WTC11 (cell line): ENCODE measurements at regions not wholly inside any gene's neighbourhood (a gene's known extent, or its start where the extent isn't known, plus 50 kb on each side); places are given as distances from the start of the nearest gene placed in this dataset.

ENCODE experiments used
- ATAC-seq: fragments of 200-7000 bp; cut with Tn5 transposase; 2 replicates; pipeline ENCODE4 v1.10.0; 2021; ENCODE audit warnings: mild to moderate bottlenecking, moderate library complexity
- CTCF ChIA-PET: fragments of 300-600 bp; sonication (Branson Sonifier 250); formaldehyde crosslinking; loops from one replicate; lab custom pipeline; 2021; ENCODE audit warnings: antibody characterized with exemption; lab: Charles Lee
- POLR2A ChIA-PET: fragments of 350-600 bp; sonication (Branson Sonifier 250); formaldehyde crosslinking; loops from one replicate; lab custom pipeline; 2021; ENCODE audit warnings: antibody characterized with exemption; lab: Charles Lee
- DNase-seq: peaks from one replicate; pipeline ENCODE4 v3.0.0; 2021; ENCODE audit warnings: low spot score
- H3K27ac Mint-ChIP-seq: 2 replicates; pipeline ENCODE4 v1.8.0; 2021; ENCODE audit warnings: mixed read lengths
- H3K27me3 Mint-ChIP-seq: 2 replicates; pipeline ENCODE4 v1.8.0; 2021; ENCODE audit warnings: low read depth, mild to moderate bottlenecking, moderate library complexity, mixed read lengths
- H3K36me3 Mint-ChIP-seq: 2 replicates; pipeline ENCODE4 v1.8.0; 2021; ENCODE audit warnings: mixed read lengths
- H3K4me1 Mint-ChIP-seq: 2 replicates; pipeline ENCODE4 v1.8.0; 2022; ENCODE audit warnings: mixed read lengths
- H3K4me3 Mint-ChIP-seq: 2 replicates; pipeline ENCODE4 v1.8.0; 2021; ENCODE audit warnings: mild to moderate bottlenecking, moderate library complexity, mixed read lengths
- H3K9me3 Mint-ChIP-seq: 2 replicates; pipeline ENCODE4 v1.8.0; 2021; ENCODE audit warnings: mixed read lengths
- CREM ChIP-seq: sonication (generic); formaldehyde crosslinking; IDR thresholded peaks from 2 replicates; pipeline ENCODE4 v1.8.1; 2022; ENCODE audit warnings: mild to moderate bottlenecking, missing genetic modification reagents, moderate library complexity
- GRHL2 ChIP-seq: fragments of 250-450 bp; sonication (Bioruptor Pico); IDR thresholded peaks from 2 replicates; pipeline ENCODE4 v1.8.0; 2022; ENCODE audit warnings: mild to moderate bottlenecking, moderate library complexity; ENCODE audit not compliant: insufficient replicate concordance, severe bottlenecking
- KAT7 ChIP-seq: sonication (generic); formaldehyde crosslinking; IDR thresholded peaks from 2 replicates; pipeline ENCODE4 v1.8.1; 2023; ENCODE audit warnings: missing genetic modification reagents, mild to moderate bottlenecking, borderline replicate concordance
- NFATC4 ChIP-seq: fragments of 250-450 bp; sonication (Bioruptor Pico); IDR thresholded peaks from 2 replicates; pipeline ENCODE4 v1.9.0; 2021; ENCODE audit warnings: mild to moderate bottlenecking
- PRRX2 ChIP-seq: fragments of 250-450 bp; sonication (Bioruptor Pico); IDR thresholded peaks from 2 replicates; pipeline ENCODE4 v1.8.0; 2021; ENCODE audit warnings: mild to moderate bottlenecking
- RELA ChIP-seq: sonication (generic); formaldehyde crosslinking; IDR thresholded peaks from 2 replicates; pipeline ENCODE4 v1.8.1; 2022; ENCODE audit warnings: missing genetic modification reagents, mild to moderate bottlenecking, borderline replicate concordance
- RORB ChIP-seq: fragments of 250-450 bp; sonication (Bioruptor Pico); IDR thresholded peaks from 2 replicates; pipeline ENCODE4 v1.9.0; 2021; ENCODE audit warnings: mild to moderate bottlenecking
- SMAD4 ChIP-seq: sonication (generic); formaldehyde crosslinking; IDR thresholded peaks from 2 replicates; pipeline ENCODE4 v1.8.0; 2022; ENCODE audit warnings: mild to moderate bottlenecking, missing genetic modification reagents
- ZBTB21 ChIP-seq: sonication (generic); formaldehyde crosslinking; IDR thresholded peaks from 2 replicates; pipeline ENCODE4 v1.8.1; 2023; ENCODE audit warnings: mild to moderate bottlenecking, missing genetic modification reagents, borderline replicate concordance
- TF ChIP-seq, protein P1 (sequence below): sonication (generic); formaldehyde crosslinking; conservative IDR thresholded peaks from 2 replicates; pipeline ENCODE4 v1.8.1; 2023; ENCODE audit warnings: mild to moderate bottlenecking, low read depth, missing genetic modification reagents, moderate library complexity
- TF ChIP-seq, protein P2 (sequence below): sonication (generic); formaldehyde crosslinking; IDR thresholded peaks from 2 replicates; pipeline ENCODE4 v1.8.0; 2023; ENCODE audit warnings: missing genetic modification reagents
- TF ChIP-seq, protein P3 (sequence below): sonication (generic); formaldehyde crosslinking; IDR thresholded peaks from 2 replicates; pipeline ENCODE4 v1.8.1; 2023; ENCODE audit warnings: mild to moderate bottlenecking, missing genetic modification reagents
- TF ChIP-seq, protein P4 (sequence below): sonication (generic); formaldehyde crosslinking; IDR thresholded peaks from 2 replicates; pipeline ENCODE4 v1.8.1; 2023; ENCODE audit warnings: mild to moderate bottlenecking, moderate library complexity, missing genetic modification reagents
- TF ChIP-seq, protein P5 (sequence below): sonication (generic); formaldehyde crosslinking; IDR thresholded peaks from 2 replicates; pipeline ENCODE4 v1.8.1; 2022; ENCODE audit warnings: missing genetic modification reagents, borderline replicate concordance
- TF ChIP-seq, protein P6 (sequence below): sonication (generic); formaldehyde crosslinking; IDR thresholded peaks from 2 replicates; pipeline ENCODE4 v1.8.0; 2022; ENCODE audit warnings: mild to moderate bottlenecking, missing genetic modification reagents
- TF ChIP-seq, protein P7 (sequence below): fragments of 250-450 bp; sonication (Bioruptor Pico); IDR thresholded peaks from 2 replicates; pipeline ENCODE4 v1.9.0; 2021; ENCODE audit warnings: moderate library complexity, mild to moderate bottlenecking, inconsistent platforms, borderline replicate concordance
- TF ChIP-seq, protein P8 (sequence below): sonication (generic); formaldehyde crosslinking; IDR thresholded peaks from 2 replicates; pipeline ENCODE4 v1.8.1; 2022; ENCODE audit warnings: low read depth, missing genetic modification reagents, borderline replicate concordance
- TF ChIP-seq, protein P9 (sequence below): sonication (generic); formaldehyde crosslinking; IDR thresholded peaks from 2 replicates; pipeline ENCODE4 v1.8.1; 2022; ENCODE audit warnings: mild to moderate bottlenecking, missing genetic modification reagents, moderate library complexity, borderline replicate concordance

DNA sequence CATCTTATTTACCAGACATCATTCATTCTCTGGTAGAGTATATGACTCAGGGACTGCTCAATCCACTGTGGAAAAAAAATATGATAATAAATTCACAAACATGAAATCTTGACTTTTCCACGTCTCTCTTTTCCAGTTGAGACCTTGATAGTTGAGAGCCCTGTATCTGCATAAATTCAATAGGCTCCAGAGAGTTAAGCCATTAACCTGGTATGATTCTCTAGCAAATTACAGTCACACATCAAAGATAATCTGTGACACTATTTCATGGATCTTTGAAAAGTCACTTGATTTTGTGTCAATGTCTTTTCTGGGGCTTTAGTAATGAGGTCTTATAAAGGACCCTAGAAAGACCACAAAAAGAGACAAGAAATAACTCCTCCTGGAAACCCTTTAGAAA is 154.2 kb upstream of the FOXG1 start (continued):
- TF ChIP-seq, protein P1, sequence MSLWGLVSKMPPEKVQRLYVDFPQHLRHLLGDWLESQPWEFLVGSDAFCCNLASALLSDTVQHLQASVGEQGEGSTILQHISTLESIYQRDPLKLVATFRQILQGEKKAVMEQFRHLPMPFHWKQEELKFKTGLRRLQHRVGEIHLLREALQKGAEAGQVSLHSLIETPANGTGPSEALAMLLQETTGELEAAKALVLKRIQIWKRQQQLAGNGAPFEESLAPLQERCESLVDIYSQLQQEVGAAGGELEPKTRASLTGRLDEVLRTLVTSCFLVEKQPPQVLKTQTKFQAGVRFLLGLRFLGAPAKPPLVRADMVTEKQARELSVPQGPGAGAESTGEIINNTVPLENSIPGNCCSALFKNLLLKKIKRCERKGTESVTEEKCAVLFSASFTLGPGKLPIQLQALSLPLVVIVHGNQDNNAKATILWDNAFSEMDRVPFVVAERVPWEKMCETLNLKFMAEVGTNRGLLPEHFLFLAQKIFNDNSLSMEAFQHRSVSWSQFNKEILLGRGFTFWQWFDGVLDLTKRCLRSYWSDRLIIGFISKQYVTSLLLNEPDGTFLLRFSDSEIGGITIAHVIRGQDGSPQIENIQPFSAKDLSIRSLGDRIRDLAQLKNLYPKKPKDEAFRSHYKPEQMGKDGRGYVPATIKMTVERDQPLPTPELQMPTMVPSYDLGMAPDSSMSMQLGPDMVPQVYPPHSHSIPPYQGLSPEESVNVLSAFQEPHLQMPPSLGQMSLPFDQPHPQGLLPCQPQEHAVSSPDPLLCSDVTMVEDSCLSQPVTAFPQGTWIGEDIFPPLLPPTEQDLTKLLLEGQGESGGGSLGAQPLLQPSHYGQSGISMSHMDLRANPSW, result no peak

DNA sequence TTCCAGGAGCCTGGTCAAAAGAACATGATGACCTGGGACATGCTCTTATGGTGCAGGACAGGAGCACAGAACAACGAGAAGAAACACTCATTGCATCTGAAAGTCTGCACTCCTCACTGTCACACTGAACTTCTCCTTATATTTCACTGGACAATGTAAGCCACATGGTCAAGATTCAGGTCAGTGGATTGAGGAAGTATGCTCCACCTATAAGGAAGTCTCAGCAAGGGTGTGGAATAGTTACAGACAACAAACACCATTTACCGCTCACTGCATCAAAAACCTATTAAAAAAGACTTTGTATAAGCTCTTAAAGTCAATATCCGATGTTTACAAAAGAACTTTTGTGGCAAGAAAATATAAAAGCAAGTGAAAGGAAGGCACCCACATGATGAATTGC is 153.1 kb upstream of the FOXG1 start:
- no peaks in the 10 kb centered on the region for H3K27me3 Mint-ChIP-seq
- H3K36me3 Mint-ChIP-seq, result 0 out of 2 replicates have a peak, but pooled peaks cover 2% of the 10 kb centered on the region
- H3K9me3 Mint-ChIP-seq, result peaks cover 17% of the 10 kb centered on the region
- DNase-seq (no peak), ATAC-seq (no peak)
- CTCF ChIA-PET, result no interaction called here
- TF ChIP-seq KAT7 (CRISPR knock-in tag) (no peak), RELA (CRISPR knock-in tag) (no peak), NFATC4 (CRISPR knock-in tag) (no peak), PRRX2 (no peak), ZBTB21 (CRISPR knock-in tag) (no peak), CREM (CRISPR knock-in tag) (no peak), RORB (CRISPR knock-in tag) (no peak), SMAD4 (CRISPR knock-in tag) (no peak), GRHL2 (CRISPR knock-in tag) (no peak)
- TF ChIP-seq, protein P2, sequence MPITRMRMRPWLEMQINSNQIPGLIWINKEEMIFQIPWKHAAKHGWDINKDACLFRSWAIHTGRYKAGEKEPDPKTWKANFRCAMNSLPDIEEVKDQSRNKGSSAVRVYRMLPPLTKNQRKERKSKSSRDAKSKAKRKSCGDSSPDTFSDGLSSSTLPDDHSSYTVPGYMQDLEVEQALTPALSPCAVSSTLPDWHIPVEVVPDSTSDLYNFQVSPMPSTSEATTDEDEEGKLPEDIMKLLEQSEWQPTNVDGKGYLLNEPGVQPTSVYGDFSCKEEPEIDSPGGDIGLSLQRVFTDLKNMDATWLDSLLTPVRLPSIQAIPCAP (CRISPR knock-in tag), result no peak
- TF ChIP-seq, protein P3, sequence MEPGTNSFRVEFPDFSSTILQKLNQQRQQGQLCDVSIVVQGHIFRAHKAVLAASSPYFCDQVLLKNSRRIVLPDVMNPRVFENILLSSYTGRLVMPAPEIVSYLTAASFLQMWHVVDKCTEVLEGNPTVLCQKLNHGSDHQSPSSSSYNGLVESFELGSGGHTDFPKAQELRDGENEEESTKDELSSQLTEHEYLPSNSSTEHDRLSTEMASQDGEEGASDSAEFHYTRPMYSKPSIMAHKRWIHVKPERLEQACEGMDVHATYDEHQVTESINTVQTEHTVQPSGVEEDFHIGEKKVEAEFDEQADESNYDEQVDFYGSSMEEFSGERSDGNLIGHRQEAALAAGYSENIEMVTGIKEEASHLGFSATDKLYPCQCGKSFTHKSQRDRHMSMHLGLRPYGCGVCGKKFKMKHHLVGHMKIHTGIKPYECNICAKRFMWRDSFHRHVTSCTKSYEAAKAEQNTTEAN (CRISPR knock-in tag), result no peak
- TF ChIP-seq, protein P4, sequence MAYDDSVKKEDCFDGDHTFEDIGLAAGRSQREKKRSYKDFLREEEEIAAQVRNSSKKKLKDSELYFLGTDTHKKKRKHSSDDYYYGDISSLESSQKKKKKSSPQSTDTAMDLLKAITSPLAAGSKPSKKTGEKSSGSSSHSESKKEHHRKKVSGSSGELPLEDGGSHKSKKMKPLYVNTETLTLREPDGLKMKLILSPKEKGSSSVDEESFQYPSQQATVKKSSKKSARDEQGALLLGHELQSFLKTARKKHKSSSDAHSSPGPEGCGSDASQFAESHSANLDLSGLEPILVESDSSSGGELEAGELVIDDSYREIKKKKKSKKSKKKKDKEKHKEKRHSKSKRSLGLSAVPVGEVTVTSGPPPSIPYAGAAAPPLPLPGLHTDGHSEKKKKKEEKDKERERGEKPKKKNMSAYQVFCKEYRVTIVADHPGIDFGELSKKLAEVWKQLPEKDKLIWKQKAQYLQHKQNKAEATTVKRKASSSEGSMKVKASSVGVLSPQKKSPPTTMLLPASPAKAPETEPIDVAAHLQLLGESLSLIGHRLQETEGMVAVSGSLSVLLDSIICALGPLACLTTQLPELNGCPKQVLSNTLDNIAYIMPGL, result no peak
- TF ChIP-seq, all 79 proteins: peak for 0
- Mint-ChIP-seq H3K4me1 (no peaks in the 10 kb centered on the region), H3K27ac (no peak overlapping the region), H3K4me3 (no peak overlapping the region)
- POLR2A ChIA-PET, result no interaction called here

DNA sequence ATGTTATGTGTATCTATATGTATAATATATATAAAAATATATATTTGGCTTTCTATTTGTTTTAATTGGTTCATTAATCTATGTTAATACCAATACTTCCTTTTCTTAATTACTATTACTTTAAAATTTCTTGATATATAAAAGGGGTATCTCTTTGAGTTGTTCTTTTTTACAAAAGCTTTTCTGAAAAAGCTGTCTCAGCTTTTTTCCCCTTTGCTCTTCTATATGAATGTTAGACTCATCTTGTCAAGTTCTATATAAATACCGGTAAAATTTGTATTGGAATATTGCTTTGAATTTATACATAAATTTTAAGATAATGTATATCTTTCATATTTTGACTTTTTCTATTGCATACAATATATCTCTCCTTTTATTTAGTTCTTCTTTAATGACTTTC is 139.8 kb upstream of the FOXG1 start:
- DNase-seq, result no peak
- ChIA-PET POLR2A (no interaction called here), CTCF (no interaction called here)
- no peaks in the 10 kb centered on the region for H3K4me1 Mint-ChIP-seq
- H3K27me3 Mint-ChIP-seq, result no peaks in the 10 kb centered on the region
- ATAC-seq, result no peak
- H3K27ac Mint-ChIP-seq, result no peak overlapping the region
- H3K36me3 Mint-ChIP-seq, result peaks cover under 1% of the 10 kb centered on the region
- H3K9me3 Mint-ChIP-seq, result peaks cover 11% of the 10 kb centered on the region
- no peak overlapping the region for H3K4me3 Mint-ChIP-seq
- TF ChIP-seq, protein P5, sequence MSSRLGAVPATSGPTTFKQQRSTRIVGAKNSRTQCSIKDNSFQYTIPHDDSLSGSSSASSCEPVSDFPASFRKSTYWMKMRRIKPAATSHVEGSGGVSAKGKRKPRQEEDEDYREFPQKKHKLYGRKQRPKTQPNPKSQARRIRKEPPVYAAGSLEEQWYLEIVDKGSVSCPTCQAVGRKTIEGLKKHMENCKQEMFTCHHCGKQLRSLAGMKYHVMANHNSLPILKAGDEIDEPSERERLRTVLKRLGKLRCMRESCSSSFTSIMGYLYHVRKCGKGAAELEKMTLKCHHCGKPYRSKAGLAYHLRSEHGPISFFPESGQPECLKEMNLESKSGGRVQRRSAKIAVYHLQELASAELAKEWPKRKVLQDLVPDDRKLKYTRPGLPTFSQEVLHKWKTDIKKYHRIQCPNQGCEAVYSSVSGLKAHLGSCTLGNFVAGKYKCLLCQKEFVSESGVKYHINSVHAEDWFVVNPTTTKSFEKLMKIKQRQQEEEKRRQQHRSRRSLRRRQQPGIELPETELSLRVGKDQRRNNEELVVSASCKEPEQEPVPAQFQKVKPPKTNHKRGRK (CRISPR knock-in tag), result no peak
- TF ChIP-seq, protein P6, sequence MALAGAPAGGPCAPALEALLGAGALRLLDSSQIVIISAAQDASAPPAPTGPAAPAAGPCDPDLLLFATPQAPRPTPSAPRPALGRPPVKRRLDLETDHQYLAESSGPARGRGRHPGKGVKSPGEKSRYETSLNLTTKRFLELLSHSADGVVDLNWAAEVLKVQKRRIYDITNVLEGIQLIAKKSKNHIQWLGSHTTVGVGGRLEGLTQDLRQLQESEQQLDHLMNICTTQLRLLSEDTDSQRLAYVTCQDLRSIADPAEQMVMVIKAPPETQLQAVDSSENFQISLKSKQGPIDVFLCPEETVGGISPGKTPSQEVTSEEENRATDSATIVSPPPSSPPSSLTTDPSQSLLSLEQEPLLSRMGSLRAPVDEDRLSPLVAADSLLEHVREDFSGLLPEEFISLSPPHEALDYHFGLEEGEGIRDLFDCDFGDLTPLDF (CRISPR knock-in tag), result no peak
- TF ChIP-seq ZBTB21 (CRISPR knock-in tag), result no peak
- TF ChIP-seq, protein P7, sequence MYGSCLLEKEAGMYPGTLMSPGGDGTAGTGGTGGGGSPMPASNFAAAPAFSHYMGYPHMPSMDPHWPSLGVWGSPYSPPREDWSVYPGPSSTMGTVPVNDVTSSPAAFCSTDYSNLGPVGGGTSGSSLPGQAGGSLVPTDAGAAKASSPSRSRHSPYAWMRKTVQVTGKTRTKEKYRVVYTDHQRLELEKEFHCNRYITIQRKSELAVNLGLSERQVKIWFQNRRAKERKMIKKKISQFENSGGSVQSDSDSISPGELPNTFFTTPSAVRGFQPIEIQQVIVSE, result no peak
- TF ChIP-seq, protein P3 (CRISPR knock-in tag), result no peak
- TF ChIP-seq, protein P8, sequence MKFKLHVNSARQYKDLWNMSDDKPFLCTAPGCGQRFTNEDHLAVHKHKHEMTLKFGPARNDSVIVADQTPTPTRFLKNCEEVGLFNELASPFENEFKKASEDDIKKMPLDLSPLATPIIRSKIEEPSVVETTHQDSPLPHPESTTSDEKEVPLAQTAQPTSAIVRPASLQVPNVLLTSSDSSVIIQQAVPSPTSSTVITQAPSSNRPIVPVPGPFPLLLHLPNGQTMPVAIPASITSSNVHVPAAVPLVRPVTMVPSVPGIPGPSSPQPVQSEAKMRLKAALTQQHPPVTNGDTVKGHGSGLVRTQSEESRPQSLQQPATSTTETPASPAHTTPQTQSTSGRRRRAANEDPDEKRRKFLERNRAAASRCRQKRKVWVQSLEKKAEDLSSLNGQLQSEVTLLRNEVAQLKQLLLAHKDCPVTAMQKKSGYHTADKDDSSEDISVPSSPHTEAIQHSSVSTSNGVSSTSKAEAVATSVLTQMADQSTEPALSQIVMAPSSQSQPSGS (CRISPR knock-in tag), result no peak
- TF ChIP-seq, protein P9, sequence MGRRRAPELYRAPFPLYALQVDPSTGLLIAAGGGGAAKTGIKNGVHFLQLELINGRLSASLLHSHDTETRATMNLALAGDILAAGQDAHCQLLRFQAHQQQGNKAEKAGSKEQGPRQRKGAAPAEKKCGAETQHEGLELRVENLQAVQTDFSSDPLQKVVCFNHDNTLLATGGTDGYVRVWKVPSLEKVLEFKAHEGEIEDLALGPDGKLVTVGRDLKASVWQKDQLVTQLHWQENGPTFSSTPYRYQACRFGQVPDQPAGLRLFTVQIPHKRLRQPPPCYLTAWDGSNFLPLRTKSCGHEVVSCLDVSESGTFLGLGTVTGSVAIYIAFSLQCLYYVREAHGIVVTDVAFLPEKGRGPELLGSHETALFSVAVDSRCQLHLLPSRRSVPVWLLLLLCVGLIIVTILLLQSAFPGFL (CRISPR knock-in tag), result no peak
- no peak for TF ChIP-seq KAT7 (CRISPR knock-in tag)
